Neural crest cell (in vitro differentiated cells): ENCODE measurements at regions not wholly inside any gene's neighbourhood (a gene's known extent, or its start where the extent isn't known, plus 50 kb on each side); places are given as distances from the start of the nearest gene placed in this dataset.

ENCODE experiments used
- DNase-seq: peaks from one replicate; pipeline ENCODE4 v3.0.0; 2021; ENCODE audit warnings: low read depth, mixed read lengths, low spot score
- H3K27ac Mint-ChIP-seq: one replicate; pipeline ENCODE4 v1.8.0; 2021; ENCODE audit warnings: mild to moderate bottlenecking, mixed read lengths; ENCODE audit not compliant: unreplicated experiment
- H3K27me3 Mint-ChIP-seq: 2 replicates; pipeline ENCODE4 v1.8.0; 2021; ENCODE audit warnings: low read depth, mild to moderate bottlenecking, mixed read lengths
- H3K36me3 Mint-ChIP-seq: 2 replicates; pipeline ENCODE4 v1.8.0; 2021; ENCODE audit warnings: low read depth, mild to moderate bottlenecking, mixed read lengths
- H3K4me1 Mint-ChIP-seq: 2 replicates; pipeline ENCODE4 v1.8.0; 2021; ENCODE audit warnings: mixed read lengths
- H3K4me3 Mint-ChIP-seq: one replicate; pipeline ENCODE4 v1.8.0; 2021; ENCODE audit warnings: mild to moderate bottlenecking, mixed read lengths
- H3K9me3 Mint-ChIP-seq: 2 replicates; pipeline ENCODE4 v1.8.0; 2021; ENCODE audit warnings: mixed read lengths
- TF ChIP-seq, protein P1 (sequence below): fragments of 200-600 bp; sonication (generic); conservative IDR thresholded peaks from 2 replicates; pipeline ENCODE4 v1.5.0; 2021; ENCODE audit warnings: antibody characterized with exemption, mild to moderate bottlenecking

DNA sequence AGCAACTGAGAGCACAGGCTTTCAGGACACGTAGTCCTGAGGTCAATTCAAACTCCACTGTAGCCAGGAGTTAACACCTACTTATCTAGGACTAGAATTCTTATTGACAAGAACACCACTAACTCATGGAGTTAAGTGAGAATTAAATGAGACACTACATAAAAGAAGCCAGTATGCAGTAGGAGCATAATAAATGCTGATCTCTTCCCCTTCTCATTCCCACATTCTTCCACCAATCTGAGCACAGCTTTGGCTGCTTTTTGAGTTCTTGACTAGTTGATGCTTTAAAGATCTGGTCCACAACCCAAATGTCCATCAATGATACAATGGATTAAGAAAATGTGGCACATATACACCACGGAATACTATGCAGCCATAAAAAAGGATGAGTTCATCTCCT is 55.2 kb downstream of the TTC32 start:
- H3K9me3 Mint-ChIP-seq: peaks cover 4% of the 10 kb centered on the region
- H3K27me3 Mint-ChIP-seq: peaks cover 5% of the 10 kb centered on the region

DNA sequence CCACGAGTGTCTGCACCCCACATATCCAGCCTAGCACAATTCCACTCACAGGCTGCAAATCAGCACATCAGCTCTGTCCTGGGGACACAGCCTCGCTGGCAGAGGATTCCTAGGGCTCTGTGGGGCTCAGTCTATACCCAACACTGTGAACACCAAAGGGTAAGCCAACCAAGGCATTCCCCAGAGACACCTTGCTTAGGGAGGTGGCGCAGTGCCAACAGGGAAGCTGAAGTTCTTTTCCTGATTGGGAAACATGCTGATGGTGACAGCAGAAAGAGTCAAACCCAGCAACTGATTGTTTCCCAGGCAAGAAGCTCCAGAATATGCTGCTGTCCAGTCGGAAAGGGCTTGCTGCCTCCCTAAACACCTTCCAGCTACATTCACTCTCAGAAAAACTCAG is 55.8 kb downstream of the TTC32 start:
- Mint-ChIP-seq H3K27ac (no peak overlapping the region), H3K4me3 (no peak overlapping the region), H3K36me3 (no peaks in the 10 kb centered on the region), H3K27me3 (peaks cover 5% of the 10 kb centered on the region), H3K4me1 (no peaks in the 10 kb centered on the region), H3K9me3 (peaks cover 4% of the 10 kb centered on the region)
- TF ChIP-seq, protein P1, sequence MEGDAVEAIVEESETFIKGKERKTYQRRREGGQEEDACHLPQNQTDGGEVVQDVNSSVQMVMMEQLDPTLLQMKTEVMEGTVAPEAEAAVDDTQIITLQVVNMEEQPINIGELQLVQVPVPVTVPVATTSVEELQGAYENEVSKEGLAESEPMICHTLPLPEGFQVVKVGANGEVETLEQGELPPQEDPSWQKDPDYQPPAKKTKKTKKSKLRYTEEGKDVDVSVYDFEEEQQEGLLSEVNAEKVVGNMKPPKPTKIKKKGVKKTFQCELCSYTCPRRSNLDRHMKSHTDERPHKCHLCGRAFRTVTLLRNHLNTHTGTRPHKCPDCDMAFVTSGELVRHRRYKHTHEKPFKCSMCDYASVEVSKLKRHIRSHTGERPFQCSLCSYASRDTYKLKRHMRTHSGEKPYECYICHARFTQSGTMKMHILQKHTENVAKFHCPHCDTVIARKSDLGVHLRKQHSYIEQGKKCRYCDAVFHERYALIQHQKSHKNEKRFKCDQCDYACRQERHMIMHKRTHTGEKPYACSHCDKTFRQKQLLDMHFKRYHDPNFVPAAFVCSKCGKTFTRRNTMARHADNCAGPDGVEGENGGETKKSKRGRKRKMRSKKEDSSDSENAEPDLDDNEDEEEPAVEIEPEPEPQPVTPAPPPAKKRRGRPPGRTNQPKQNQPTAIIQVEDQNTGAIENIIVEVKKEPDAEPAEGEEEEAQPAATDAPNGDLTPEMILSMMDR: no peak
- DNase-seq: no peak

More for the DNA sequence above, 55.2 kb downstream of the TTC32 start:
- TF ChIP-seq, protein P1: no peak
- Mint-ChIP-seq H3K4me1 (no peaks in the 10 kb centered on the region), H3K4me3 (no peak overlapping the region), H3K27ac (no peak overlapping the region), H3K36me3 (no peaks in the 10 kb centered on the region)
- no peak for DNase-seq

DNA sequence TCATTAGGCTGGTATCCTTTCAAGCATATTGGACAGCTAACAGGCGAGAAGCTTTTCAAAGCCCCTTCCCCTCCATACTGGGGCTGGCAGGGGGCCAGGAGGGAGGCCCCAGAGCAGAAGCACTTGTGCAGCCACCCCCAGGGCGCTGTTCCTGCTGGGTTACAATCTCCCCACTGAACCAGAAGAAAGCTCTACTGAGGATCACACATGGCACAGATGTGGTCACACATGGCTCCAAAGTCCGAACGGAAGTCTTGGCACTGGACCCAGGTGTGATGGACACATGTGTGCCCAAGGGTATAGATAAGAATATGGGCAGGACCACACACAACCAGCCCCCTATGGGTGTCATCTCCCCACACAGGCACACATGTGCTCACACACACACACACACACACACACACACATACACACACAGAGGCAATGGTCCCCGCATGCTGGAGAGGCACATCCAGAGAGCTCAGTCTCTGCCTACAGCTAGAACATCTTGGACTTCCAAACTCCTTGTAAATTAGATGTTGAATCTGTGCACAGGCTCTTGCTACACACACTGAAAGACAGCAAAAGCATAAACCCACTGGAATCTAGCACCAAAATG is 56.4 kb downstream of the TTC32 start:
- peaks cover 4% of the 10 kb centered on the region for H3K9me3 Mint-ChIP-seq
- no peak for DNase-seq
- H3K4me1 Mint-ChIP-seq: no peaks in the 10 kb centered on the region
- H3K4me3 Mint-ChIP-seq: no peak overlapping the region
- TF ChIP-seq, protein P1: no peak
- H3K27me3 Mint-ChIP-seq: peaks cover 5% of the 10 kb centered on the region
- no peak overlapping the region for H3K27ac Mint-ChIP-seq
- no peaks in the 10 kb centered on the region for H3K36me3 Mint-ChIP-seq

DNA sequence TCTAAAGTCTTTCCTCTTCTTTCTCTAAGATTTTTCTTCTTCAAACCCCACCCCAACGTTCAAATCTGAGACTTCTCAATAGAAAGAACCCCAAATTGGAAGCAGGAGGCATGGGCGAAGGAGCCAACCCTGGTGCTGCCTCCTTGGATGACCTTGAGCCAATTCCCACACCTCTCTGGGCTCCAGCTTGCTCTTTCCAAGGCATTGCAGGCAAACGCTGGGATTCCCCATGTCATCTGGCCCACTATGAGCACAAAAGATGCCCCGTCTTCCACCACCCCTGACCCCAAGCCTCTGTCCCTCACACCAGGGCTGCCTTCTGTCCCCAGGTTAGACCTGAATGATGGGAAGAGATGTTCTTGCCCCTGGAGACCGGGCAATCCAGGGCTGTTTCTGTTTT is 57.0 kb downstream of the TTC32 start:
- no peak for DNase-seq
- H3K36me3 Mint-ChIP-seq: no peaks in the 10 kb centered on the region
- H3K4me3 Mint-ChIP-seq: no peak overlapping the region
- H3K9me3 Mint-ChIP-seq: peaks cover 7% of the 10 kb centered on the region
- TF ChIP-seq, protein P1: no peak
- no peak overlapping the region for H3K27ac Mint-ChIP-seq
- H3K27me3 Mint-ChIP-seq: peaks cover 7% of the 10 kb centered on the region
- peaks cover 3% of the 10 kb centered on the region for H3K4me1 Mint-ChIP-seq

DNA sequence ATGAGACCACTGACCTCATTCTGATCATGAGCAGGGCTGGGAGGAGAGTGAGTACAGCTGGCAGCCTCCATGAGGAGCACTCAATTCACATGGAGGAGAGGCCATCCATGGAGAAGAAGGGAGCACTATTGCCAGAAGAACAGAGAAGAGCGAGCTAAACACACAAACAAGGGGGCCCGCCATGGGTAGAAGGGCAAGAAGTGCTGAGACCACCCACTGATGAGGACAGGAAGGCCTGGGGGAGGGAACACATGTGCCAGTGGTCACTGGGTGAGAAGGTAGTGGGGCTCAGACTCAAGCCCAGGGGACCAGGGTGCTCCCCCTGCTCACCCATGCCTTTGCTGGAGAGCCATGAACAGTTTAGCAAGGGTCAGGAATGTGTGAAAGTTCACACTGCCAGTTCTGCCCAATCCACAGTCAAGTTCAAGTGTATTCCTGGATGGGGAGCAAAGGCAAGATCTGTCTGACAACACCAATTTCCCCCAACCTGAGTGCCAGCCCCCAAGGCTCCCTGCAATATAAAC is 57.7 kb downstream of the TTC32 start:
- peaks cover 10% of the 10 kb centered on the region for H3K27me3 Mint-ChIP-seq
- no peak overlapping the region for H3K4me3 Mint-ChIP-seq
- DNase-seq: no peak
- TF ChIP-seq, protein P1: no peak
- H3K36me3 Mint-ChIP-seq: no peaks in the 10 kb centered on the region
- no peak overlapping the region for H3K27ac Mint-ChIP-seq
- H3K9me3 Mint-ChIP-seq: peaks cover 9% of the 10 kb centered on the region
- H3K4me1 Mint-ChIP-seq: peaks cover 5% of the 10 kb centered on the region
